NB4 (cell line): ENCODE measurements at regions not wholly inside any gene's neighbourhood (a gene's known extent, or its start where the extent isn't known, plus 50 kb on each side); places are given as distances from the start of the nearest gene placed in this dataset.

ENCODE experiments used
- CTCF ChIP-seq: IDR thresholded peaks from one replicate; pipeline ENCODE4 v1.5.1; 2012; ENCODE audit warnings: low read depth, low read length
- MAX ChIP-seq: IDR thresholded peaks from 2 replicates; pipeline ENCODE4 v1.6.1; 2011; ENCODE audit warnings: low read depth, low read length
- MYC ChIP-seq: IDR thresholded peaks from 2 replicates; pipeline ENCODE4 v1.6.1; 2011; ENCODE audit warnings: low read depth, low read length
- POLR2A ChIP-seq: IDR thresholded peaks from 2 replicates; pipeline ENCODE4 v1.6.1; 2011; ENCODE audit warnings: mild to moderate bottlenecking; ENCODE audit not compliant: insufficient read length; ENCODE audit errors: extremely low read depth

GRCh38 chrX:65392284-65392683, 142.3 kb downstream of the LAS1L start:
- TF ChIP-seq CTCF (no peak), POLR2A (no peak), MYC (no peak), MAX (no peak)
